ENCODE measurements at regions not wholly inside any gene's neighbourhood (a gene's known extent, or its start where the extent isn't known, plus 50 kb on each side); places are given as distances from the start of the nearest gene placed in this dataset.

DNA sequence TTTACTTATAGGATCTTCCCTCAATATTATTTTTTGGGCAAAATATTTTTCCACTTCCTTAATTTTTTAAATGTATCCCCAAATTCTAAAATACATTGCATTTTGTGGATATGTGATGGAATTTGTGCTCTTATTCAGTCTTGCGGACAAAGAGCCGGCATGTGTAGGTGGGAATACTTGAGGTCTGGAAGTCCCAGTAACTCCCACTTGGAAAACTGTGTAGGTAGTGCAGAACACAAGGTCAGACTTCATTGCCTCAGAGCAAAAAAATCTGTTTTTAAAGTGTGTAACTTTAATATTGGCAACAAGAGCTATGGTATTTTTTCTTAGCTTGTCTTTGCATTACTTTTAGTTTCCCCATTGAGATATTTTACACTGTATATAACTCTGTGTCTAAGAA lies 68.5 kb upstream of the SEMA3A start:
- Histone ChIP-seq H3K9me3 (no peaks in the 10 kb centered on the region), H3K27ac (no peak overlapping the region), H3K4me3 (no peak overlapping the region), H3K4me1 (peaks cover 0 to 24% (median 16%) of the 10 kb centered on the region in 4 donors), H3K36me3 (no peaks in the 10 kb centered on the region), H3K27me3 (no peaks in the 10 kb centered on the region)
- DNase-seq = no peak
- TF ChIP-seq EP300 (IDR thresholded peaks at IDR 0.05) (no peak), POLR2AphosphoS5 (IDR thresholded peaks at IDR 0.05) (no peak), POLR2A (IDR thresholded peaks at IDR 0.05) (no peak)
- TF ChIP-seq, protein P1, sequence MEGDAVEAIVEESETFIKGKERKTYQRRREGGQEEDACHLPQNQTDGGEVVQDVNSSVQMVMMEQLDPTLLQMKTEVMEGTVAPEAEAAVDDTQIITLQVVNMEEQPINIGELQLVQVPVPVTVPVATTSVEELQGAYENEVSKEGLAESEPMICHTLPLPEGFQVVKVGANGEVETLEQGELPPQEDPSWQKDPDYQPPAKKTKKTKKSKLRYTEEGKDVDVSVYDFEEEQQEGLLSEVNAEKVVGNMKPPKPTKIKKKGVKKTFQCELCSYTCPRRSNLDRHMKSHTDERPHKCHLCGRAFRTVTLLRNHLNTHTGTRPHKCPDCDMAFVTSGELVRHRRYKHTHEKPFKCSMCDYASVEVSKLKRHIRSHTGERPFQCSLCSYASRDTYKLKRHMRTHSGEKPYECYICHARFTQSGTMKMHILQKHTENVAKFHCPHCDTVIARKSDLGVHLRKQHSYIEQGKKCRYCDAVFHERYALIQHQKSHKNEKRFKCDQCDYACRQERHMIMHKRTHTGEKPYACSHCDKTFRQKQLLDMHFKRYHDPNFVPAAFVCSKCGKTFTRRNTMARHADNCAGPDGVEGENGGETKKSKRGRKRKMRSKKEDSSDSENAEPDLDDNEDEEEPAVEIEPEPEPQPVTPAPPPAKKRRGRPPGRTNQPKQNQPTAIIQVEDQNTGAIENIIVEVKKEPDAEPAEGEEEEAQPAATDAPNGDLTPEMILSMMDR (IDR thresholded peaks at IDR 0.05) = no peak
- intact Hi-C loops (cut with DNase I) = no loop called here
- WGBS, 2 donors = 93 to 96% methylated on average over 2 of the region's 2 CpGs

GRCh38 chr7:84261509-84261908 lies 66.9 kb upstream of the SEMA3A start:
- no peak for TF ChIP-seq EP300 (IDR thresholded peaks at IDR 0.05)
- no peak for TF ChIP-seq POLR2AphosphoS5 (IDR thresholded peaks at IDR 0.05)
- TF ChIP-seq POLR2A (IDR thresholded peaks at IDR 0.05) = no peak
- TF ChIP-seq, protein P1 (IDR thresholded peaks at IDR 0.05) = no peak
- WGBS, 2 donors = 85 to 90% methylated on average over 4 of the region's 4 CpGs
- intact Hi-C loops (cut with DNase I) = no loop called here

DNA sequence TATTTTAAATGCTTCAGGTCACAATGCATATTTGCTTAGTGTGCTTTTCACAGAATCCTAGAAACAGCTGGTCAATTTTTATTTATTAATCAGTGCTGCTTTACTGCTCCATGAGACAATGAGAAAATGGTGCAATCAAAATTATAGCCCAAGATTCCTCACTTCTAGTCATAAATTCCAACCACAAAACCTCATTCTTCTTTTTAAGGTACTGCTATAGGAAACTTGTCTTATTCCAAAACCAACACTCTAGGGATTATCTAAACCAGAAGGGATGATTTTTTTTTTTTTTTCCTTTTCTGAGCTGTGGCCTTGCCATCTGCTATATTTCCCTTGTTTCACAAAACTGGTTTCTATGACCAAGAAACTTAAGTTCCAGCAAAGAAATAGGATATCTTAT lies 64.0 kb upstream of the SEMA3A start:
- Histone ChIP-seq H3K27ac (no peak overlapping the region), H3K36me3 (no peaks in the 10 kb centered on the region), H3K9me3 (no peaks in the 10 kb centered on the region), H3K4me1 (peaks cover 0 to 25% (median 6%) of the 10 kb centered on the region in 4 donors), H3K27me3 (no peaks in the 10 kb centered on the region), H3K4me3 (no peak overlapping the region)
- no peak for DNase-seq
- TF ChIP-seq EP300 (IDR thresholded peaks at IDR 0.05) = no peak
- TF ChIP-seq POLR2A (IDR thresholded peaks at IDR 0.05) = no peak
- no peak for TF ChIP-seq POLR2AphosphoS5 (IDR thresholded peaks at IDR 0.05)
- TF ChIP-seq, protein P1 (IDR thresholded peaks at IDR 0.05) = no peak
- intact Hi-C loops (cut with DNase I) = no loop called here

More at GRCh38 chr7:84261509-84261908, 66.9 kb upstream of the SEMA3A start:
- no peaks in the 10 kb centered on the region for H3K27me3 ChIP-seq
- no peaks in the 10 kb centered on the region for H3K9me3 ChIP-seq
- DNase-seq = no peak
- H3K36me3 ChIP-seq = no peaks in the 10 kb centered on the region
- H3K4me3 ChIP-seq = no peak overlapping the region
- no peak overlapping the region for H3K27ac ChIP-seq
- peaks cover 0 to 38% (median 17%) of the 10 kb centered on the region in 4 donors for H3K4me1 ChIP-seq

- no peaks in the 10 kb centered on the region for H3K27me3 ChIP-seq
- 30 to 49% methylated on average over 2 of the region's 2 CpGs for WGBS, 2 donors
- DNase-seq = no peak
- H3K36me3 ChIP-seq = no peaks in the 10 kb centered on the region
- H3K9me3 ChIP-seq = no peaks in the 10 kb centered on the region
- intact Hi-C loops (cut with DNase I) = no loop called here
- no peak overlapping the region for H3K4me3 ChIP-seq
- no peak overlapping the region for H3K27ac ChIP-seq
- TF ChIP-seq, protein P1 (IDR thresholded peaks at IDR 0.05) = no peak
- TF ChIP-seq POLR2AphosphoS5 (IDR thresholded peaks at IDR 0.05) (no peak), POLR2A (IDR thresholded peaks at IDR 0.05) (no peak)
- H3K4me1 ChIP-seq = peaks cover 0 to 19% (median 6%) of the 10 kb centered on the region in 4 donors
These were observed 62.0 kb upstream of the SEMA3A start for GRCh38 chr7:84256571-84256971.

- no peak overlapping the region for H3K4me3 ChIP-seq
- intact Hi-C loops (cut with DNase I) = no loop called here
- TF ChIP-seq EP300 (IDR thresholded peaks at IDR 0.05) = no peak
- no peak for TF ChIP-seq POLR2AphosphoS5 (IDR thresholded peaks at IDR 0.05)
- TF ChIP-seq POLR2A (IDR thresholded peaks at IDR 0.05) = no peak
- TF ChIP-seq, protein P1 (IDR thresholded peaks at IDR 0.05) = no peak
- no peaks in the 10 kb centered on the region for H3K36me3 ChIP-seq
- peak overlapping the region in 1 of 4 donors; percentile 16 for H3K27ac ChIP-seq
- no peak for DNase-seq
- H3K27me3 ChIP-seq = no peaks in the 10 kb centered on the region
- peaks cover 0 to 19% (median 9%) of the 10 kb centered on the region in 4 donors for H3K4me1 ChIP-seq
- WGBS, 2 donors = 67 to 82% methylated on average over 3 of the region's 3 CpGs
- H3K9me3 ChIP-seq = no peaks in the 10 kb centered on the region
These were observed 56.7 kb upstream of the SEMA3A start for GRCh38 chr7:84251277-84251781.
